Omental fat pad (tissue), 3 donors: ENCODE measurements at regions not wholly inside any gene's neighbourhood (a gene's known extent, or its start where the extent isn't known, plus 50 kb on each side); places are given as distances from the start of the nearest gene placed in this dataset.

Experiments
- ATAC-seq: fragments of 150-250 bp; one replicate; pipeline ENCODE4 v1.9.1; 2016; ENCODE audit warnings: mild to moderate bottlenecking, moderate library complexity; ENCODE audit not compliant: low FRiP score
- DNase-seq: peaks from one replicate; pipeline ENCODE4 v3.0.0-alpha.2; 2019; ENCODE audit warnings: low spot score
- CTCF ChIP-seq, 3 donors: fragments of 450-650 bp; IDR thresholded peaks; one replicate each; pipeline ENCODE4 v1.5.1; 2016 to 2017; ENCODE audit warnings: antibody characterized with exemption in 3 of 3, mild to moderate bottlenecking in 3 of 3, moderate library complexity in 2 of 3

GRCh38 chr3:144167634-144168033 lies 196.0 kb downstream of the DIPK2A start:
- ATAC-seq (no peak), DNase-seq (no peak)
- TF ChIP-seq CTCF (IDR thresholded peaks at IDR 0.05): no peak

GRCh38 chr3:144173491-144173890 lies 201.9 kb downstream of the DIPK2A start:
- TF ChIP-seq CTCF (IDR thresholded peaks at IDR 0.05): no peak
- ATAC-seq (peak; percentile 75), DNase-seq (no peak)

GRCh38 chr3:144175644-144176425 lies 204.2 kb downstream of the DIPK2A start:
- DNase-seq (no peak), ATAC-seq (no peak)
- no peak for TF ChIP-seq CTCF (IDR thresholded peaks at IDR 0.05)

GRCh38 chr3:144177649-144178048 lies 206.0 kb downstream of the DIPK2A start:
- no peak for DNase-seq
- TF ChIP-seq CTCF (IDR thresholded peaks at IDR 0.05): no peak
- ATAC-seq: no peak

- ATAC-seq (no peak), DNase-seq (no peak)
- TF ChIP-seq CTCF (IDR thresholded peaks at IDR 0.05): no peak
These were observed 207.0 kb downstream of the DIPK2A start for GRCh38 chr3:144178607-144179006.

- ATAC-seq (no peak), DNase-seq (no peak)
- TF ChIP-seq CTCF (IDR thresholded peaks at IDR 0.05): no peak
These were observed 209.4 kb downstream of the DIPK2A start for GRCh38 chr3:144181062-144181461.

GRCh38 chr3:144182501-144182900 lies 210.9 kb downstream of the DIPK2A start:
- ATAC-seq: no peak
- TF ChIP-seq CTCF (IDR thresholded peaks at IDR 0.05): no peak

More at GRCh38 chr3:144182501-144182900, 210.9 kb downstream of the DIPK2A start:
- no peak for DNase-seq
